GM06990 (cell line): ENCODE measurements at regions not wholly inside any gene's neighbourhood (a gene's known extent, or its start where the extent isn't known, plus 50 kb on each side); places are given as distances from the start of the nearest gene placed in this dataset.

Experiments used
- DNase-seq: peaks from one replicate; pipeline ENCODE4 v3.0.0-alpha.2; 2011; ENCODE audit not compliant: insufficient read length; ENCODE audit errors: extremely low read depth
- H3K27me3 ChIP-seq: replicated peaks from 2 replicates; pipeline ENCODE4 v1.6.0; 2011; ENCODE audit warnings: low read length; ENCODE audit not compliant: control insufficient read depth, insufficient read depth
- H3K36me3 ChIP-seq: 2 replicates; pipeline ENCODE4 v1.5.1; 2011; ENCODE audit warnings: low read length; ENCODE audit not compliant: control insufficient read depth, insufficient read depth
- H3K4me3 ChIP-seq: replicated peaks from 2 replicates; pipeline ENCODE4 v1.5.1; 2011; ENCODE audit warnings: low read depth, mild to moderate bottlenecking, control low read depth, low read length
- TF ChIP-seq, protein P1 (sequence below): IDR thresholded peaks from 2 replicates; pipeline ENCODE4 v1.5.1; 2011; ENCODE audit warnings: low read length, control low read depth, mild to moderate bottlenecking, inconsistent platforms; ENCODE audit not compliant: insufficient read depth, poor library complexity, severe bottlenecking

DNA sequence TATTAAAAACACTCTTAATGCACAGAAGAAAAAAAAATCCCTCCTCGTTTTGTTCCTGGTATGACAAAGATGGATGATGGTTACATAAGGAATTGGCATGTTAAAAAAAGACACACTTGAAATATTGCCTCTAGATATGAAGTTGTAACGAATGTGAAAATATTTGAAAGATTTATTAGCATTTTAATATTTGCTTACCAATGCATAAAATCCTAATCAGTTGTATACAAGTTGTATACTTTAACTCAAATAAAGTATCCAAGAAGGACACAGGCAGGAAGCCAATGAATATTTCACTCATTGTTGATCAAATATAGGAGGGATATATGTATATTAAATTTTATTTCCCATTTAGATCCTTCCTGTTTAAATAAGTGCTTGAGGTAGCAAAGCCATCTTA, 850.8 kb upstream of the RBFOX1 start:
- DNase-seq: no peak
- H3K4me3 ChIP-seq: no peak overlapping the region
- H3K36me3 ChIP-seq: no peaks in the 10 kb centered on the region
- TF ChIP-seq, protein P1, sequence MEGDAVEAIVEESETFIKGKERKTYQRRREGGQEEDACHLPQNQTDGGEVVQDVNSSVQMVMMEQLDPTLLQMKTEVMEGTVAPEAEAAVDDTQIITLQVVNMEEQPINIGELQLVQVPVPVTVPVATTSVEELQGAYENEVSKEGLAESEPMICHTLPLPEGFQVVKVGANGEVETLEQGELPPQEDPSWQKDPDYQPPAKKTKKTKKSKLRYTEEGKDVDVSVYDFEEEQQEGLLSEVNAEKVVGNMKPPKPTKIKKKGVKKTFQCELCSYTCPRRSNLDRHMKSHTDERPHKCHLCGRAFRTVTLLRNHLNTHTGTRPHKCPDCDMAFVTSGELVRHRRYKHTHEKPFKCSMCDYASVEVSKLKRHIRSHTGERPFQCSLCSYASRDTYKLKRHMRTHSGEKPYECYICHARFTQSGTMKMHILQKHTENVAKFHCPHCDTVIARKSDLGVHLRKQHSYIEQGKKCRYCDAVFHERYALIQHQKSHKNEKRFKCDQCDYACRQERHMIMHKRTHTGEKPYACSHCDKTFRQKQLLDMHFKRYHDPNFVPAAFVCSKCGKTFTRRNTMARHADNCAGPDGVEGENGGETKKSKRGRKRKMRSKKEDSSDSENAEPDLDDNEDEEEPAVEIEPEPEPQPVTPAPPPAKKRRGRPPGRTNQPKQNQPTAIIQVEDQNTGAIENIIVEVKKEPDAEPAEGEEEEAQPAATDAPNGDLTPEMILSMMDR: no peak
- H3K27me3 ChIP-seq: no peaks in the 10 kb centered on the region

DNA sequence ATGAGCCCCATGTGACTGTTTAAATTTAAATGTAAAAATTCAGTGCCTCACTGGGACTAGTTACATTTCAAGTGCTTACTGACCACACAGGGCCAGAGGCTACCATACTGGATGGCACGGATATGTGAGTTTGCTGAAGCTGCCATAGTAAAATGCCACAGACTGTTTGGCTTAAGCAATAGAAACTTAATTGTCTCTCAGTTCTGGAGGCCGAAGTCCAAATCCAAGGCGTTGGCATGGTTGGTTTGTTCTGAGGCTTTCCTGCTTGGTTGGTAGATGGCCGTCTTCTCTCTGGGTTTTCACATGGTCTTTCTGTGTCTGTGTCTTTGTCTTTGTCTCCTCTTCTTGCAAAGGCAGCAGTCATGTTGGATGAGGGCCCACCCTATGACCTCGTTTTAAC, 878.9 kb upstream of the RBFOX1 start:
- Histone ChIP-seq H3K36me3 (no peaks in the 10 kb centered on the region), H3K27me3 (no peaks in the 10 kb centered on the region), H3K4me3 (no peak overlapping the region)
- DNase-seq: no peak
- TF ChIP-seq, protein P1: no peak

DNA sequence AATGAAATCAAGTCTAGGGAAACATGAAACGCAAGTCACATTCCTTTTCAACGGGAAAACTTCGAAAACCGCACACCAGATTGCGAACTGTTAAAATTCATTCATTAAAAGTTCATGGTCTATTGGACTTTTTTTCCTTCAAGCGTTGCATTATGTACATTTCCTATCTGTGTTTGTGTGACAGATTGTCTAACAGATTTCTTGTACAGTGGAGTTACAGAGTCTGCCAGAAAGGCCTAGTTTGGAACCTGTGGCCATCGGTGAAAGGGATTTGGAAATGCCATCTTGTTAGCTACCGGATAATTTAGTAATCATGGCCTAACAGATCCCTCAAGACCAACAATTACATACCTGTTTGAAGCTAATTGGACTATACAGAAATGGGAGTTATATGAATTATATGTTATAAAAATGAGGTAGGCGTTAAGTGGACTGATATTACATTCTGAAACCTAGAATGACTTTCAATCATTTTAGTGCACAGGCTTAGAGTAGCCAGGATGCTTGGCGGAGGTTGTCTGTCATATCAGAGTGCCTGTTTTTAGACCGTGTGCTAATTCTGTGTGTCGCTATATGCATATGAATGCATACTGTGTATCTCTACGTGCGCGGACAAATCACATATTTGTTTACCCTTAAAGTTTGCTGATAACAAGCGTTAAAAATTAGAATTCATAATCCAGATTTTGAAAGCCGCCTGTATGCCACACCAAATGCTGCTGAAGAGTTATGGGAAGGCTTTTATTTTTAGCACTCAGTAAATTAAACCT, 885.4 kb upstream of the RBFOX1 start:
- Histone ChIP-seq H3K36me3 (no peaks in the 10 kb centered on the region), H3K4me3 (no peak overlapping the region), H3K27me3 (no peaks in the 10 kb centered on the region)
- TF ChIP-seq, protein P1: no peak
- no peak for DNase-seq

DNA sequence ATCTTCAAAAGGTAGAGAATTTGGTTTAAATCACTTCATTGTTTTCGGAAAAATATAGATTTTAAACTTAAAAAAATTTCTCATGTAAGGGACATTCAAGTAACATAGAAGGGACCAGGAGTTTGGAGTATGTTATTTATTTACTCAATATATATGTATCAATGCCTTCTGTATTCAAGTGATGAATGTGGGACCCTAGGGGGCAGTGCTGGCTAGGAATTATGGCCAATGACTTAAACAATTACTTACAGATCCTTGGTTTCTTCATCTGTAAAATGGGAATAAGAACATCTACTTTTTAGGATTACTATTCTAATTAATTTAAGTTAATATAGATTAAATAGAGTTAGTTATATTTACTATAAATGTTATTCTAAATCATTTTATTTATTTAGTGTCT, 886.3 kb upstream of the RBFOX1 start:
- no peak for DNase-seq
- no peaks in the 10 kb centered on the region for H3K36me3 ChIP-seq
- TF ChIP-seq, protein P1: no peak
- no peaks in the 10 kb centered on the region for H3K27me3 ChIP-seq
- no peak overlapping the region for H3K4me3 ChIP-seq

DNA sequence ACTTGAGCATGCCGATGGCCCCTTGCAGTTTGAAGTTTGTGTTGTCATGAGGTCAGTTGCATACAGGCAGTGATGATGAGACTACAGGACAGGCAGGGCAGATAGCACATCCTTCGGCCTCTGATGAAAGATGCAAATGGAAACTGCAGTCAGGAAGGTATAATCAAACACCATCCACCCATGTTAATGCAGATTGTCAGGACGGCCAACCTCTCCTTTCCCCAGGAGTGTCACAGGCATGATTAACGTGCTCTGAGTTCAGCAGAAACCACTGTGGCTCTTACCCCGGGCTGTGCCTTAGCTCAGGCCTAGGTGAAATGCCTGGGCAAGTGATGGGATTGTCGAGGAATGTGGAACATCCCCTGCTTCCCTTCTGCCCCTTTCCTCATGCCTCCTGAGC, 893.5 kb upstream of the RBFOX1 start:
- no peaks in the 10 kb centered on the region for H3K27me3 ChIP-seq
- no peak overlapping the region for H3K4me3 ChIP-seq
- TF ChIP-seq, protein P1: no peak
- no peak for DNase-seq
- H3K36me3 ChIP-seq: no peaks in the 10 kb centered on the region

DNA sequence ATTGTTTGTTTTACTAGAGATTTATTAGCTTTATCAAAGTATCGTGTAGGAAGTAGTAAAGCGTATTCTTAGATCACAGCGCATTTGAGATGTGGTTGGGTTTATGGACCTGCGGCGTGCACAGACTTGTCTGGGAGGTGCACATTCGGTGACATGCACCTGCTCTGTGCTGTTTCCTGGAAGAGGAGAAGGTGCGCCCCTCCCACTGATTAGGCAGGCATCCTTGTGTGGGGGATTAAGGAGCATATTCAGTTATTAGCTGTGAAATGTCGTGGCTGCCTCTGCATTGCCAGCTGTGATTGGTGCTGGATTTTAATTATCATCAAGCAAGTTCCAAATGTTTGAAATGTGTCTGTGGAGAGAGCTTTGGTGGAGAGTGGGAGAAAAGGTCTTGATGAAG, 903.8 kb upstream of the RBFOX1 start:
- Histone ChIP-seq H3K4me3 (no peak overlapping the region), H3K36me3 (no peaks in the 10 kb centered on the region), H3K27me3 (no peaks in the 10 kb centered on the region)
- DNase-seq: no peak
- TF ChIP-seq, protein P1: no peak
